Stimulated activated CD8-positive, alpha-beta memory T cell treated with anti-CD3 and anti-CD28 coated beads, Interleukin-15, amount 100 ng/mL, for 1 hour (primary cell): ENCODE measurements at regions not wholly inside any gene's neighbourhood (a gene's known extent, or its start where the extent isn't known, plus 50 kb on each side); places are given as distances from the start of the nearest gene placed in this dataset.
"Not testable (repeated sequence)": the region's sequence is repeated elsewhere in the genome, so short reads cannot be mapped to it uniquely, and the experiment has no call there.

Experiments
- DNase-seq: peaks from one replicate; pipeline ENCODE4 v3.0.0-alpha.2; 2020; ENCODE audit warnings: low read depth

DNA sequence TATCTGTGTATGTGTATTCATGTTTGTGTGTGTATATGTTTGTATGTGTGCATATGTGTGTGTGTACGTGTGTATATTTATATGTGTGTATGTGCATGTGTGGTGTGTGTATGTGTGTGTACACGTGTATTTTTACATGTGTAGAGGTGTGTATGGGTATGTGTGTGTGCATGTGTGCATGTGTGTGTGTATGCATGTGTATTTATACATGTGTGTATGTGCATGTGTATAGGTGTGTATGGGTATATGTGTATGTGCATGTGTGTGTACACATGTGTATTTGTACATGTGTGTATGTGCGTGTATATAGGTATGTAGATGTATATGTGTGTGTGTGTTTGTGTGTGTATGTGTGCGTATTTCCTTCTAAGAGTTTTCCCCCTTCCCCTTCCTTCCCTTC is 207.7 kb upstream of the ATP6AP2 start:
- DNase-seq: no peak

DNA sequence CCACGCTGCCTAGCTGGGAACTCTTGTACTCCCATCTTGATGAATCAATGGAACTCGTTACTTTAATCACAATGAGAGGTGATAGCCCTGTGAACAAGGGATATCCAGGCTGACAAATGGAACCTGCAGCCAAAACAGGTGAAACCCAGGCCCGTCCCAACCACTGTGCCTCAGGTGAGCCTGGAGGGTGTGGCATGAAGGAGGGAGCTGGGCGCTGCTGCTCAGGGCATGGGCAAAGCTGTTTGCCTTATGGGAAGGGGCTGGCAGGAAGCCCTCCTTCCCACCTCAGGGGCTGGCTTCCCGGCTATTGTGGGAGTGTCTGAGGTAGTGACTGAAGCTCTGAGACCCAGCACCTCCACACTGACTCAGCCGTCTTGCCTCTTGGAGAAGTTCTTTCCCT is 209.4 kb upstream of the ATP6AP2 start:
- no peak for DNase-seq

DNA sequence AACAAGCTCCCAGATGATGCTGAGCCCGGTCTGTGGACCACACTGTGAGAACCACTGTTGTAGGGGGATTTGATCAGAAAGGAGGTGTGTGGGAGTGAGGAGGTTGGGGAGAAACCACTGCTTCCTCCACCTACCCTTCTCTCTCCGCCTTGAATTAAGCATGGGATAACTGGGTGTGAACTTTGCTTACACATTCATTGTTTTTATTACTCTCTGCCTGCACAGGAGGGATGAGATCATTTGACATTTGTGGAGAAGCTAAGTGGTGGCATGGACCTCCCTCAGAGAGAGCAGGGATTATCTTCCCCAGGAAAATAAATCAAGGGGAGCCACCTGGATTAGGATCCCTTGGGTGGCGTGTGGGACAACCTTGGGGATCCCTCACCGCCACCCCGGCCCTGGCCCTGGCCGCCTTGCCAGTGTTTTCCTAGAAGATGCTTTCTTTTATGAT is 212.1 kb upstream of the ATP6AP2 start:
- DNase-seq: no peak

DNA sequence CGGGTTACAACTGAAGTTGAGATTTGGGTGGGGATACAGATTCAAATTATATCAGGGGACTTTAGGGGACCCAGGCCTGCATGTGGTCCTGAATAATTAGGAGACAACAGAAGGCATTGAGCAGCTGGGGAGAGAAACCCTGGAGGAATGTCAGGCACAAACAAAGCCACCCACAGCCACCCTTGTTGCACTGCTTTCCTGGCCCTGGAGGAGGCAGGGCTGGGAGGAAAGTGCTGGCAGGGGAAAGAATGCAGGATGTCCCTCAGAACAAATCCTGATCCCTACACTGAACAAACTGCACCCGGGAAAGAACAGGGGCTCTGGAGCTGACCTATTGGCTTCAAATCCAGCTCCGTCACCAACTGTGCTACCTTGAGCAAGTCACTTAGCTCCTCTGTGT is 214.1 kb upstream of the ATP6AP2 start:
- DNase-seq: no peak

DNA sequence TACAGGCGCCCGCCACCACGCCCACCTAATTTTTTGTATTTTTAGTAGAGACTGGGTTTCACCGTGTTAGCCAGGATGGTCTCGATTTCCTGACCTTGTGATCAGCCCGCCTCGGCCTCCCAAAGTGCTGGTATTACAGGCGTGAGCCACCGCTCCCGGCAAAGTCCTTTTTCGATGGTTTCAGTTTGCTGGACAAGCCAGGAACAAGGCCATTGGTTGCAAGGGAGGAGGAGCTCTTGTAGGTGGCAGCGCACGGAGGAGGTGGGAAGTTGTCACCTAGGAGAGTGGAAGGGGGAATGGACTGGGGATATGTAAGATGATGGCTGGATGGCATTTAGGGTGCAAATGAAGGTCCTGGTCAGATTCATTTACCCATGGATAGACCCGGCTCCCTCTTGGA is 218.5 kb upstream of the ATP6AP2 start:
- DNase-seq: not testable (repeated sequence)

DNA sequence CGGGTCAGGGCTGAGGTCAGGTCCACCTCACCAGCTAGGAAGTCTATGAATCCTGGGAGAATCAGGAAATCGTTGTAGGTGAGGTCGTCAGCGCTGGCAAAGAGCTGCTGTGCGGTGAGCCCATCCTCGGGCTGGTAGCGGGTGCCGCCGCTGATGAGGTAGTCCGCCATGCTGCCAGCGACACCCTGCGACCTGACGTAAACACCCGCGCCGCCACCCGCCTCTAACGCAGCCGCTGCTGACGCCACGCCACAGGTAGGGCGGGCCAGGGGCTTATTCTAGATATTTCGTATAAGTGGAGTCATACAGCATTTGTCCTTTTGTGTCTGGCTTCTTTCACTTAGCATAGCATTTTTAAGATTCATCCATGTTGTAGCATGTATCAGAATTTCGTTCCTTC is 220.2 kb upstream of the ATP6AP2 start:
- no peak for DNase-seq

DNA sequence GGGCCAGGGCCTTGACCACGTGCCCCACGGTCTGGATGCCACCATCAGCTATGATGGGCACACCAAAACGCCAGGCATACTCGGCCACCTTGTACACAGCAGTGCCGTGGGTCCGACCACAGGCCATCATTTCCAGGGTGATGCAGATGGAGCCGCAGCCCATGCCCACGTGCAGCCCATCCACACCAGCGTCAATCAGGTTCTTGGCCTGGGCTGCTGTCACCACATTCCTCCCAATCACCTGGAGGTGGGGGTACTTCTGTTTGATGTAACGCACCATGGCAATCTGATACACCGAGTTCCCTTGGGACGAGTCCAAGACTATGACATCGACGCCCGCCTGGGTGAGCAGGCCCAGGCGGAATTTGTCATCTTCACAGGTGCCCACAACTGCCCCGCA is 221.2 kb upstream of the ATP6AP2 start:
- no peak for DNase-seq

DNA sequence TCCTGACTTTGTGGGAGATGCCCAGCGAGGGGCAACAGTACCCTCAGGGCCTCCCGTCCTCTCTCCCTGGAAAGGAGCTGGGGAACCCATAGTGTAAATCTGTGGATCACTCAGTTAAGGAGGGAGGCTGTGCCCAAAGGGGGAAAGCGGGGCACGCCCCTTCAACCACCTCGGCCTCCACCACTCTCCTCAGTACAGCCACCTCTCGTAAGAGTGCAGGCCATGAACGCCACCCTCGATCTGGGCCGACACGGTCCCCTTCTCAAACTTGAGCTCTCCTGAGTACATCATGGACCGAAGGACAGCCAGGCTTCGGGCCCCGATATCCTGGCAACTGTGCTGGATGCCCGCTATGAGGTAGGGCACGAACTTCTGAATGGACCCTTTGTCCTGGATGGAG is 221.8 kb upstream of the ATP6AP2 start:
- DNase-seq: no peak

DNA sequence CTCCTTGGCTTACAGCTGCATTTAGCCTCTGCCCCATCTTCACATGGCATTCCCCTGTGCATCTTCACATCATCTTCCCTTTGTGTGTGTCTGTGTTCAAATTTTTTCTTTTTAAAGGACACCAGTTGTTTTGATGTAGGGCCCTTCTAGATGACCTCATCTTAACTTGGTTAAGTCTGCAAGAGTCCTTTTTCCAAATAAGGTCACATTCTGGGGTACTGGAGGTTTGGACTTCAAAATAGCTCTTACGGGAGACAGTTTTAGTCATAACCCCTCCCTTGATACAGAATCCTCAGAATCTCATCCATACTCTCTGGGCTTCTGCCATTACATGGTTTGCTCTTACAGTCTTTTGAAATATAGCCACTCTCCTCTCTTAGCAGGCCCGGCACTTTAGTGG is 231.5 kb upstream of the ATP6AP2 start:
- DNase-seq: no peak

DNA sequence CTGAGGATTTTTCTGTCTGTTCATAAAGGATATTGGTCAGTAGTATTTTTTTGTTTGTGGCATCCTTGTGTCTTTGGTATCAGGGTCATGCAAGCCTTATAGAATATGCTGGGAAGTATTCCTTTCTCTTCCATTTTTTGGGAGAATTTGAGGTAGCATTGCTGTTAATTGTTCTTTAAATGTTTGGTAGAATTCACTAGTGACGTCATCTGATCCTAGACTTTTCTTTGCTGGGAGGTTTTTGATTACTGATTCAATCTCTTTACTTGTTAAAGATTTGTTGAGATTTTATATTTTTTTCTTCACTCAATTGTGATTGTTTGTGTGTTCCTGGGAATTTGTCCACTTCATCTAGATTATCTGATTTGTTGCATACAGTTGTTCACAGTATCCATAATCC is 234.4 kb upstream of the ATP6AP2 start:
- no peak for DNase-seq

DNA sequence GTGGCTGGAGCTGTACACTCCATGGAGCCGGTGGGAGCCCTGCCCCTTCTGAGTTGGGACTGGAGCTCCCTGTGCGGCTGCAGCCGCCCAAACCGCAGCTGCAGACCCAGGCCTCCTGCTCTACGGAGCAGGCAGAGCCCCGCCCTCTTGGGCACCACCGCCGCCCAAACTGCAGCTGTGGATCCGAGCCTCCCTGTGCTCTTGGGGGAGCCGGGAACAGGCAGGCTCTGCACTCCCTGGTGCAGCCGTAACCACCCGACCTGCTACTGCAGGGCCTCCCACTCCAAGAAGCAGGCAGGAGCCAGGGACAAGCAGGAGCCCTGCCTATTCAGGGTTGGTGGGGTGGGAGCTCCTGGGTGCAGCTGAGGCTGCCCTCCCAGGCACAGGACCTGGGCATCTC is 237.5 kb upstream of the ATP6AP2 start:
- DNase-seq: no peak

DNA sequence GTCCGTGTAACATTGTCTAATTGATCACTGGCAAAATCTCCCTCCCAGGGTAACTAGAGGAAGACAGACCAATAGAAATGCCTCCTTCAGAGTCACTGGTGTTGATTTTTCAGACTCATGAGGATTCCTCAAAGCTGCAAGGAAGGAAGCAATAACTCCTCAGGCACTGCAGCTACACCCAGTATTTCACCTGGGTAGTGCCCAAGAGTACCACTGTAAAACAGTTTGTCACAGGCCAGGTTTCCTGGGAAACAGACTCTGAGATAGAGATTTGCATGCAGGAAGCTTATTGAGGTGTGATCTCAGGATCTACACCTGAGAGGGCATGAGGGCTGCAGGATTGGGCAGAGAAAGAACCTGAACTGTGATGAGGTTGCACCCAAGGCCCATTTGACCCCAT is 240.7 kb upstream of the ATP6AP2 start:
- DNase-seq: no peak

DNA sequence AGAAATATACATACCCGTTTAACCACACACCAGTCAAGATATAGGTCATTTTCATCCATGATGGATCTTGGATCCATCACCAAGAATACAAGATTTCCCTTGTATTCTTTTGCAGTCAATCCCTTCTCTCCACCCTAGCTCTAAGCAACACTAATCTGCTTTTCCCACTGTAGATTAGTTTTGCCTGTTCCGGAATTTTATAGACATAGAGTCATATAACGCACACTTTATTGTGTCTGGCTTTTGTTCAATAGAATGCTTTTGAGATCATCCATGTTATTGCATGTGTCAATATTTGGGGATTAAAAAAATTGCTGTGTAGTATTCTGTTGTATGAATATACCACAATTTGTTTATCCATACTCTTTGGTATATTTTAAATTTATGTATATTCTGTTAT is 235.6 kb upstream of the BCOR start:
- no peak for DNase-seq

DNA sequence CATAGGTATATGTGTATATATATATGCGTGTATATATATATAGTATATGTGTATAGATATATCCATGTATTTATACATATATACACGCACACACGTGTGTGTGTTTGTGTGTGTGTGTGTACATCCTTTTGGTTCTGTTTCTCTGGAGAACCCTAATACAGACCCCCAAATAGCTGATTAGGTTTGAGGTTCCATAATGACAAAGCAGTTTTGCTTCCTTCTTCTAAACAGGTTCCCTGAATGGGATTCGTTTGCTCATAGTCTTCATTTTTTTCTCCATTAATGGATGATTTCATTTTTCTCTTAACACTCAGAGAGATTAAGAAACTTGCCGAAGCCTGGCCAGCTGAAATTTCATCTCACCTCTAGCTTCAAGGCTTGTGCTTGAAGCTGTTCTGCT is 234.0 kb upstream of the BCOR start:
- no peak for DNase-seq

DNA sequence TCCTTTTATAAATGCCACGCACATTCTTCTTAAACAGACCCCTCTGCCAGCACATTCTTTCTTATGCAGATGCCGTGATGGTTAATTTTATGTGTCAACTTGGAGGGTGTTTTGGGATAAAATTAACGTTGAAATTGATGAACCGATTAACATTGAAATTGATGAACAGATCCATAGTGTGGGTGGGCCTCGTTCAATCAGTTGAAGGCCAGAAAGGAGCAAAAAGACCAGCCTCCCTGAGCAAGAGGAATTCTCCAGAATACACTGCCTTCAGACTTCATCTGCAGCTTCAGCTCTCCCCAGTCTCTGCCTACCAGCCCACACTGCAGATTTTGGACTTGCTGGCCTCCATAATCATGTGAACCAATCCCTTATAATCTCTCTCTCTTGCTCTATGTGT is 233.6 kb upstream of the BCOR start:
- no peak for DNase-seq

DNA sequence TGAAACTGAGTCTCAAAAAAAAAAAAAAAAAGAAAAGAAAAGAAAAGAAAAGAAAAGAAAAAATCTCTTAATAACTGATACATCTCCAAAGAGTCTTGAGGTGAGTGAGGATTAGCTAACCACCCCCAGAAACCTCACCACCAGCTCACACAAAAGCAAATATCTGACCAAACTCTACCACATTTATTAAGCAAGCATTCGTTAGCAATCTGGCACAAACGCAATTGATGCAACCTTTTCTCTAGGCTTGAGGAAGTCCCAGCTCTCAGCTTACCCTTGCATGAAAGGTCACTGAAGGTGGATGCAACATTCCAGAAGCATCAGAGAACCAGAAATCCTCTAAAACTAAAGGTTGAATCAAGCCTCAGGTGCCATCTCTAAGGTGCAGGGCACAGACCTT is 231.9 kb upstream of the BCOR start:
- DNase-seq: no peak

DNA sequence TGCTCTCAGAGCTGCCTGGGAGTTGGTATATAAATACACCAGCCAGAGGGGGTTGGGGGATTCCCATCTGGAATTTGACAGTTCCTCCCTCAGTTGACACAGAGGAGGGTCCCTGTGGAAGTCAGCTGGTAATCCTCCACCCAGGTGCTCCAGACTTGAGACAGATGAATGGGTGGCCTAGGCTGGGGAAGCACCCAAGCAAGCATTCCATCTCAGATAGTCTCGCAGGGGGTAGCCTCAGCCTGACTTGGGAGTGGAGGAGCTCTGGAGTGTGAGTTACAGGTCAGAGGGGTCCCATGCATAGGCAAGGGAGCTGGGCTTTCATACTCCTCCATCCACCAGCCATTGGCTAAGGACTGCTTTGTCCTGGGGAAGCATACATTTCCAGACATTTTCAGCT is 229.3 kb upstream of the BCOR start:
- DNase-seq: no peak

DNA sequence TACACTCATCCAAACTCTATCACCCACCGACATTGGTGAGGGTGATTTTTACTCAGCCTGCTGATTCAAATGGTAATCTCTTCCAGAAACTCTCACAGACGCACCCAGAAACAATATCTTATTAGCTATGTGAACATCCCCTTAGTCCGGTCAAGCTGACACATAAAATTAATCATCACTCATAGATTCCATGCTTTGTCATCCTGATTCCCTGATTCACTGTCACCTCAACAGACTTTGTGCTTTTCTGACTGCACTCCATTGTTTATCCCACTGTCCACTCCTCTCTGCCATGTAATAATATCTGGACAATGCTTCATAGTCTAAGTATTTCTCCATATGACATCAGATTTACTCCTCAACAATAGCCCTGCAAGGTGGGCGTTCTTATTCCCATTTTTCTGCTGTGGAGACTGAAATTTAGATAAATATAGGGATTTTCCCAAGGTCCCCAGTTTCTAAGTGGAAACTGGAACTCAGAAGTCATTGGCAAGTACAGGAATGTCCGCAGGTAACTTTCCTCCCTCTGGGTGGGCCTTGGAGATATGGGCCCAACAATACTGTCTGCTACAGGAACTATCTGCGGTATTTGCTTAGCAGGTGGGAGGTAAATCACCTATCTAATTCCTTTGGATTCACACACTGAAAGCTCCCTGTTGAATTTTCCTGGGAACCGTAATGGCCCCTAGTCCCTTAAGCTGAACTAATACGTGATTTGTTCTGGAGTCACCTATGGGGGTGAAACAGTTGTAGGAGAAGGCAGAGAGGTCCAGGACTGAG is 228.6 kb upstream of the BCOR start:
- no peak for DNase-seq

DNA sequence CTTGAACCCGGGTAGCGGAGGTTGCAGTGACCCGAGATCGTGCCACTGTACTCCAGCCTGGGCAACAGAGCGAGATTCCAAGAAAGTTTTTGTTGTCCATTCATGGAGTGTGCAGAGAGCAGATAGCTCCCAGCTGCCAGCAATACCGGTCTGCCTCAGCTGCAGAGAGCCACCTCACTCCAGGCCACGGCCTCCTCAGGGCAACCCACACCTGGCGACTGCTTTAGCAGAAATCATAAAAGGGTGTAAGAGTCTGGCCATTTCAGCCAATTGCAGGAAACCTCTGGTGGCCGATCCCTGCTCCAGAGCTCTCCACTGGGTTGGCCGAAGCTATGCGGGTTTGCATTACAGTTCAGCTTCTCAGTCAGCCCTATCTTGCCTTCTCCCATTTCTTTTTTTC is 227.4 kb upstream of the BCOR start:
- DNase-seq: no peak

DNA sequence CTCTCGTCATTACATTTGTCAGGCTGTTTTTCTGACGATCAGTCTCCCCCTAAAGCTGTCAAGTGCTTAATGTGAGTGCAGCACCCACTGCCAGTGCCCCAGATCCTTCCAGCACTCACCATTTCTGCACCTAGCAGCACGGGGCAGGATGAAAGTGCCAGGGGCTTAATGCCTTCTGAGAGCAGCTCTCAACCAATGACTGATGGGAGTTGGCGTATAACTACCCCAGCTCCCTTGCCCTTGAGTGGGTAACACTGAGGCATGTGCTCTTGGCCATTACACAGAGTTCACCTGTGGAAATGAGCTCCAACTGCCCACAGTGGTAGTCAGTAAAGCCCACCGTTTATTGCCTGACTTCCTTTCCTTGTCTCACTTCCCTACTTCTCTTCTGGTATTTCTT is 226.2 kb upstream of the BCOR start:
- DNase-seq: no peak

DNA sequence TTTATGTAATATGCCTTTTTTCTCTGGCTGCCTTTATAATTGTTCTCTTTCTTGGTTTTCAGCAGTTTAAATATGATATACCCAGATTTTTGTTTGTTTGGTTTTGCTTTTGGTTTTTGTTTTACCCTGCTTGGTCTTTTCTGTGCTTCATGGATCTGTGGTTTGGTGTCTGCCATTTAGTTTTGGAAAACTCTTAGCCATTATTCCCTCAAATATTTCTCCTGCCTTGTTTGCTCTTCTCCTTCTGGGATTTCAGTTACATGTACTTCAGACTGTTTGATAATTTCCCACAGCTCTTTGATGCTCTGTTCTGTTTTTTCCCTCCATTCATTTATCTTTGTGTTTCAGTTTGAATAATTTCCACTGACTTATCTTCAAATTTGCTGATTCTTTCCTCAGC is 223.1 kb upstream of the BCOR start:
- DNase-seq: no peak

DNA sequence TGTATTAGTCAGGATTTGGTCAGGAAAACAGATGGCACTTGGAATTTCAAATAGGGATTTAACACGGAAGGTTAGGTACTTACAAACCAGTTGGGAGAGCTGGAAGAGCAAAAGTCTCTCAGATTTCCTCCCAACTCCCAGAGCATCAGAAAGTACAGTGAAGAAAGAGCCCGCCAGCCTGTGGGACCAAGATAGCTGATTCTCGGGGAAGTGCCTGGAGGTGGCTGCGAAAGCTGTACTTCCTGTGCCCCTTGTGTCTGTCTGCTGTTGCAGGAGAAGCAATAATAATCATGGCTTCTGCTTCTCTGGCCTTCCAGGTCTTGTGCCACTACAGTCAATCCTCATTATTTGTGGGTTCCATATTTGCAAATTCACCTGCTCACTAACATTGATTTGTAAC is 221.0 kb upstream of the BCOR start:
- no peak for DNase-seq

DNA sequence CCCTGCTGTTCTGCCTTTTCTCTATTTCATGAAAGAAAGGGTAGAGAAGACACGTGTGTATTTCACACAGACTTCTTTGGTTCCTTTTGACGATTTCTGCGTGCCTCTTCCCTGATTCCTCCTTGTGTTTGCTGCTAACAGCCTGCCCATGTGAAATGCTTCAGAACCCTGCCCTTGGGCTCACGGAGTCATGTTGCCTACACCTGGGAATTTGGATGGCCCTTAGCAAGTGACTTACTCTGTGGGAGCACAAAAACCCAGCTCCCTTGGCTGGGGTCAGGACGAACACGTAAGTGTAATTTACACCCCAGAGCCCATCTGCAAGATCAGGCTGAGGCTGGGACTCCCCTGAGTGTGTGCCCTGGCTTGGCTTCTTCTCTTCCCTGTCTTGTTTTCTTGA is 220.3 kb upstream of the BCOR start:
- DNase-seq: no peak

DNA sequence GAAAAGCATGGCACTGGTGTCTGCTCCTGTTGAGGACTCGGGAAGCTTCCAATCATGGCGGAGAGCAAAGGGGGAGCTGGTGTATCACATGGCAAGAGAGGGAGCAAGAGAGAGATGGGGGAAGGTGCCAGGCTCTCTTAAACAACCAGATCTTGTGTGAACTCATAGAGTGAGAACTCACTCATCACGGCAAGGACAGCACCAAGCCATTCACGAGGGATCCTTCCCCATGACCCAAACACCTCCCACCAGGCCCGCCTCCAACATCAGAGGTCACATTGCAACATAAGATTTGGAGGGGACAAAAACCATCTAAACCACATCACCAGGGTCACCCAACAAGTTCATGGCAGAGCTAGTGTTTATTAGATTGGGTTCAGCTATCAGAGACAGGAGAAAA is 218.7 kb upstream of the BCOR start:
- no peak for DNase-seq

DNA sequence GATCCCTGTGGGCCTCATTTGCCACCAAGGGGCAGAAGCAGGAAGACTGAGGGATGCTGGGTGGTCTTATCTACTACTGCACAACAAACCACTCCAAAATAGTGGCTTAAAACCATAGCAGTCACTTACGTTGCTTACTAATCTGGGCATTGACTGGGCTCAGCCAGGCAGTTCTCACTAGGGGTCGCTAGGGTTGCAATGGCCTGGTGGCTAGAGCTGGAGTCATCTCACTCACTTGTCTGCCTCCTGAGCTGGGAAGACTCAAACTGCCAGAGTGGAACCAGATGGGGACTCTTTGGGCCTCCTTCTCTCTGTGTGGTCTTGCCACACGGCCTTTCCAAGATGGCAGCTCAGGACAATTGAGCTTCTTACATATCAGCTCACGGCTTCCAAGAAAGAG is 216.3 kb upstream of the BCOR start:
- no peak for DNase-seq
